Right lung (tissue), 2 donors: ENCODE measurements at regions not wholly inside any gene's neighbourhood (a gene's known extent, or its start where the extent isn't known, plus 50 kb on each side); places are given as distances from the start of the nearest gene placed in this dataset.
"Not testable (repeated sequence)": the region's sequence is repeated elsewhere in the genome, so short reads cannot be mapped to it uniquely, and the experiment has no call there.

ENCODE experiments used
- DNase-seq, 2 donors: peaks; one replicate each; pipeline ENCODE4 v3.0.0-alpha.2; 2013

- DNase-seq, result not testable (repeated sequence)
Observed at GRCh38 chr22:22296047-22296446, 51.5 kb downstream of the VPREB1 start.

DNA sequence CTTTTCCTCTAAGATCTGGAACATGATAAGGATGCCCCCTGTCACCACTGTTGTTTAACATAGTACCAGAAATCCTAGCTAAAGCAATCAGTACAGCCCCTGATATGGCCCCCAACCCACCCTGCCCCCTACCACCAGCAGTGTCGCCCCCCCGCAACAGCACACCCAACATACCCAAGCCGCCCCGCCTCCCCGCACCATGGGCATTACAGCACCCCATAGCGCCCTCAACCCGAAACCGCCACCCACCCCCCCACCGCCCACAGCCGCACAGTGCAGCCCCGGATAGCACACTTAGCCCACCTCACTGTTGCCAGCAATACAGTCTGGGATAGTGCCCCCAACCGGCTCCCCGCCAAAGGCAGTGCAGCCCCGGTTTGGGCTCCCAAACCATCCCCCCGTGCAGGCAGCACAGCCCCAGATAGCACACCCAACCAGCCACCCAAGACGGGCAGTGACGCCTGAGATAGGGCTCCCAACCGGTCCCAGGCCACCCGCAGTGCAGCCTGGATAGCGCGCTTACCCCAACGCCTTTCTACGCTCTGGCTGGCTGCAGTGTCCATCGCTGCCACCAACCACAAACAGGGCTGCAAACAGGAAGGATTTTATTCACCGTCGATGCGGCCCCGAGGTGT is 52.7 kb downstream of the VPREB1 start:
- DNase-seq, result peak; percentile 2 to 7

GRCh38 chr22:22297794-22298653 is 53.4 kb downstream of the VPREB1 start:
- peak; percentile 65 to 74 for DNase-seq

DNA sequence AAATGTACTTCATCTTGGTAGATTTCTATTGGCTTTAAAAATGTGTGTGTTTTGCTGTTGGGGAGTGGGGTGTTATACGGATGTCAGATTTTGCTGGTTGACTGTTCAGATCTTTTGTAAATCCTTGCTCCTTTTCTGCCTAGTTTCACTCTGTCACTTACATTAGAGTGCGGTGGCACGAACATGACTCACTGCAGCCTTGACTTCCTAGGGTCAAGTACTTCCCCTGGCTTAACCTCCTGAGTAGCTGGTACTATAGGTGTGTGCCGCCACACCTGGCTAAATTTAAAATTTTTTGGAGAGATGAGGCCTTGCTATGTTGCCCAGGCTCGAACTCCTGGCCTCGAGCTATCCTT is 54.0 kb downstream of the VPREB1 start:
- not testable (repeated sequence) for DNase-seq

DNA sequence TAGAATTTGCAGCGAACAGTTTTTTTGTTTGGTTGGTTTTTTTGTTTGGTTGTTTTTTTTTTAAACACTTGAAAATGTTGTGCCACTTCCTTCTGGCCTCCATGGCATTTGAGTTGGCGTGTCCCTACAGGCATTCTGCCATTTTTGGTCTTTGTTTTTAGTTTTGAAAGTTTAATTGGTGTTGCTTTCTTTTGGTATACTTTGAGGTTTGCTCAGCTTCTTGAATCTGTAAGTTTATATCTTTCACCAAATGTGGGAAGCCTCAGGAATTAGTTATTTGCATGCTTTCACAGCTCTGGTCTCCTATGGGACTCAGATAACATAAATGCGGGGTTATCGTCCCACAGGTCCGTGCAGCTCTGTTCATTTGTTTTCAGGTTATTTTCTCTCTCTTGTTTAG is 55.9 kb downstream of the VPREB1 start:
- DNase-seq, result not testable (repeated sequence)

GRCh38 chr22:22300946-22301345 is 56.4 kb downstream of the VPREB1 start:
- DNase-seq, result not testable (repeated sequence)

GRCh38 chr22:22316589-22316988 is 72.0 kb downstream of the VPREB1 start:
- no peak for DNase-seq

GRCh38 chr22:22318723-22319465 is 74.3 kb downstream of the VPREB1 start:
- no peak for DNase-seq

DNA sequence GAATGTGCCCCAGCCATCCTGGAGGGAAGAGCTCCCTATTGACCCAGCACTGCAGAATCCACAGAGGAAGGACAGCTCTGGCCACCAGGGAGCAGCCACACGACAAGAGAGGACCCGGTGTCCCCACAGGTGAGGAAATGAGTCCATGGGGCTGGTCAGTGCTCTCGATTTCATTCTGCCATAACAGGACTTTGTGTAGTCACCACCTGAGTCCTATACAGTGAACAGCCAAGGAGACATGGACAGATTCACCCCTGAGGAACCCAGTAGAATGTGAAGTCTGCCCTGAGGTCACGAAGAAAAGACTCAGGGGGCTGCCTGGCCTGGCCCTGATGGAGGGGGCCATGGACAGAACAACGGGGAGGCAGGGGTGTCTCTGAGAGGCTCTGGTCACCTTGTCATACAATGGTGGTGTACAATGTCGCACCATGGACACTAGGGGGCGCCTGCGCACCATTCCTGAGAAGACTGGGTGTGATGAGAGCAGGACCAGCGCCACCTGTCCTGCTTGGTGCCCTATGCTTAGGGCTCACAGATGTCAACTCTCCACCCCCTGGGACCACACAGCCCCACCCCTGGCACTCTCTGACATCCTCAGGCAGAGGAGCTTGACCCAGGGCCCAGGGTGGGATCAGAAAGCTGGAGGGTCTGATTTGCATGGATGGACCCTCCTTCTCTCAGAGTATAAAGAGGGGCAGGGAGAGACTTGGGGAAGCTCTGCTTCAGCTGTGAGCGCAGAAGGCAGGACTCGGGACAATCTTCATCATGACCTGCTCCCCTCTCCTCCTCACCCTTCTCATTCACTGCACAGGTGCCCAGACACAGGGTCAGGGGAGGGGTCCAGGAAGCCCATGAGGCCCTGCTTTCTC is 77.4 kb downstream of the VPREB1 start:
- peak; percentile 9 to 12 for DNase-seq

DNA sequence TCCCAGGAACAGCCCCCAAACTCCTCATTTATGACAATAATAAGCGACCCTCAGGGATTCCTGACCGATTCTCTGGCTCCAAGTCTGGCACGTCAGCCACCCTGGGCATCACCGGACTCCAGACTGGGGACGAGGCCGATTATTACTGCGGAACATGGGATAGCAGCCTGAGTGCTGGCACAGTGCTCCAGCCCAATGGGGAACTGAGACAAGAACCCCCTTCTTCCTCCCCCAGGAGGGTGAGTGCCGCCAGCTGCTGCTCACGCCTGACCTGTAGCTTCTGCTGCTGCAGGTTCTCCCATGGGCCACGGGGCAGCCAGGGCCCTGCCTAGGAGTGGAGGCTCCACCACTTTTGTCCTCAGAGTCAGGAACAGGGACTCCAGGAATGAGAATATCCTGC is 78.2 kb downstream of the VPREB1 start:
- DNase-seq, result no peak

GRCh38 chr22:22327723-22328122 is 83.1 kb downstream of the VPREB1 start:
- no peak for DNase-seq

- DNase-seq, result no peak
Observed at GRCh38 chr22:22329792-22330191, 85.2 kb downstream of the VPREB1 start.

DNA sequence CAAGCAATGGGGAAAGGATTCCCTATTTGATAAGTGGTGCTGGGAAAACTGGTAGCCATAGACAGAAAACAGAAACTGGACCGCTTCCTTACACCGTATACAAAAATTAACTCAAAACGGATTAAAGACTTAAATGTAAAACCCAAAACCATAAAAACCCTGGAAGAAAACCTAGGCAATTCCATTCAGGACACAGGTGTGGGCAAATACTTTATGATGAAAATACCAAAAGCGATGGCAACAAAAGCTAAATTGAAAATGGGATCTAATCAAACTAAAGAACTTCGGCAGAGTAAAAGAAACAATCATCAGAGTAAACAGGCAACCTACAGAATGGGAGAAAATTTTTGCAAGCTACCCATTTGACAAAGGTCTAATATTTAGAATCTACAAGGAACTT is 91.1 kb downstream of the VPREB1 start:
- not testable (repeated sequence) for DNase-seq

- not testable (repeated sequence) for DNase-seq
Observed at GRCh38 chr22:22336333-22336732, 91.7 kb downstream of the VPREB1 start.

DNA sequence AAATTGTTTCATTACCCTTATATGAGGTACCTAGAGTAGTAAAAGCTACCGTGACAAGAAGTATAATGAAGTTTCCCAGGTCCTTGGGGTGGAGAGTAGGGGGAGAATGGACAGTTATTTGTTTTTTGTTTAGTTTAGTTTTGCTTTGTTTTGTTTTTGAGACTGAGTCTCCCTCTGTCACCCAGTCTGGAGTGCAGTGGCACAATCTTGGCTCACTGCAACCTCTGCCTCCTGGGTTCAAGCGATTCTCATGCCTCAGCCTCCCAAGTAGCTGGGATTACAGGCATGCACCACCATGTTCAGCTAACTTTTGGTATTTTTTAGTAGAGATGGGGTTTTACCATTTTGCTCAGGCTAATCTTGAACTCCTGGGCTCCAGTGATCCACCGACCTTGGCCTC is 94.2 kb downstream of the VPREB1 start:
- DNase-seq, result not testable (repeated sequence)

GRCh38 chr22:22341736-22342135 is 97.2 kb downstream of the VPREB1 start:
- no peak for DNase-seq

- peak; percentile 5 to 32 for DNase-seq
Observed at GRCh38 chr22:22342697-22343580, 98.4 kb downstream of the VPREB1 start.

DNA sequence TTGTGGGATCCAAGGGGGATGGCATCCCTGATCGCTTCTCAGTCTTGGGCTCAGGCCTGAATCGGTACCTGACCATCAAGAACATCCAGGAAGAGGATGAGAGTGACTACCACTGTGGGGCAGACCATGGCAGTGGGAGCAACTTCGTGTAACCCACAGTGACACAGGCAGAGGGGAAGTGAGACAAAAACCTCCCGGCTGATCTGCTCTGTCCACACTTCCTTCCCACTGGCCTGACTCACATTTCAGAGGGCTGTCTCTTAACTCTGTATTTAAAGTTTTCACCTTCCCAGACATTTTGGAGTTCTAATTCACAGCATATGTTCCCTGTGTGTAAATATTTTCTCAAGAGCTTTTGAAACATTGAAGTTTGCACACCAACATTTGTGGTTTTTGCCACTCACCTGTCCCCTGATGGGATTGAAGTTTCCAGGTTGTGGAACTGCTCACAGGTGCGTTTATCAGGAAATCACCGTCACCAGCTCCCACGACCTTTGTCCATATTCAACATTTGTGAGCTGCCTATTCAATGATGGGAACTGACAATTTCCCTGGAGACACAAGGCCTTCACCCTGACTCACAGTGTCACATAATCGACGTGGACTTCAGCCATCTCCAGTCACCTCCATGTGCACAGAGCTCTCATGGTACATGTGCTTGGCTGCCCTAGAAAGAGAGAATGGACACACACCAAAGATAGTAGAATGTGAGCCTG is 99.2 kb downstream of the VPREB1 start:
- DNase-seq, result no peak

DNA sequence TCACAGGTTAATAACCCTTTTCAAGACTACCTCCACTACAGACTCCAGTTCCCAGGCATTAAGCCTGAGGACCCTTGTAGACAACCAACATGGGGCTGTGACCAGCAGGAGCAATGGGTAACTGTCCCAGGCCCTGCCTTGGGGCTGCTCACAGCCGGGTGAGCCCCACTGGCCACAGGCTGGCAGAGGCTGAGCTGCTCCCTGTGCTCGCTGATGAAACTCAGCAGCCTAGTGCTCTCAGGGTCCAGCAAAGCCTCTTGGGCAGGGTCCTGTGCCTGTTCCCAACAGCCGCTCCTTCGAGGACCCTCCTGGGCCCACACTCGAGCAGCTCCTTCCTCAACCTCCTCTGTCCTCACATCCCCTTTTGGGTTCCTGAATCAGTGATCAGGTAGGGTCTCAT is 99.8 kb downstream of the VPREB1 start:
- DNase-seq, result no peak

DNA sequence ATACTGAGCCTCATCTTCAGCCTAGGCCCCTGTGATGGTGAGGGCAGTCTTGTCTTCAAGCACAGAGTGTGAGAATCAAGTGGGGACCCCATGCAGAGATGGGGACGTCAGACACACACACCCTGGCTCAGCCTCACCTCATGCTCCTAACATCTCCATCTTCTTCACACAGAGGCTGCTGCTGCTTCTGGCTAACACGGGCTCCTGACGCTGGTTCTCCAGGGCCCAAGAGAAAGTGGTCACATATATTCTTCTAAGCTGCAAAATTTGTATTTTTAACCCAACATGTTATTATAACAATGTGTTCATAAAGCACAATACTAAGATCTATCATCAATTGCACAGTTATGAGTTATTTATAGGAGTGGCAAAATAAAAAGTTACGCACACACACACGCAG is 101.2 kb downstream of the VPREB1 start:
- DNase-seq, result no peak
